ENCODE measurements at regions not wholly inside any gene's neighbourhood (a gene's known extent, or its start where the extent isn't known, plus 50 kb on each side); places are given as distances from the start of the nearest gene placed in this dataset.
"Not testable (repeated sequence)": the region's sequence is repeated elsewhere in the genome, so short reads cannot be mapped to it uniquely, and the experiment has no call there.

DNA sequence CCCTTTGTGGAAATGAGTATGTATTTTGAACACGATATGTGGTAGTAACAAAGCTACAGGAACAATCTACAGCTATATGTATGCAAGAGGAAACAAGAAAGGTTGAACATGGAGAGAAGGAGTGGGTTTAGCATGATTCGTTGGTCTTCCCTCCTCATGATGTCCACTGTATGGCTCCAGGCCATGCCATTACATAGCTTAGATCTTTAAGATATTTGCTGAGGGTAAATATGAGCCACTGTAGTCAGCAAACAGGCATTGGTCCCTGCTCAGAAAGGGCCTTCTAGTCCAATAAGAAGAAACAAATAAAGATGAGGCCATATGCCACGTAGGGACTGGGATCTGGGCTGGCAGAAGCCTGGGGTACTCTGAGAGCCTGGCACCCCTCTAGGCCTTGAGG is 543.2 kb upstream of the SGCD start:
- no peak for DNase-seq

- no peak for DNase-seq
These were observed 540.9 kb upstream of the SGCD start for GRCh38 chr5:155786108-155786507.

GRCh38 chr5:155792873-155793272 is 534.1 kb upstream of the SGCD start:
- DNase-seq, result no peak

- DNase-seq, result no peak
These were observed 532.2 kb upstream of the SGCD start for GRCh38 chr5:155794795-155795194.

DNA sequence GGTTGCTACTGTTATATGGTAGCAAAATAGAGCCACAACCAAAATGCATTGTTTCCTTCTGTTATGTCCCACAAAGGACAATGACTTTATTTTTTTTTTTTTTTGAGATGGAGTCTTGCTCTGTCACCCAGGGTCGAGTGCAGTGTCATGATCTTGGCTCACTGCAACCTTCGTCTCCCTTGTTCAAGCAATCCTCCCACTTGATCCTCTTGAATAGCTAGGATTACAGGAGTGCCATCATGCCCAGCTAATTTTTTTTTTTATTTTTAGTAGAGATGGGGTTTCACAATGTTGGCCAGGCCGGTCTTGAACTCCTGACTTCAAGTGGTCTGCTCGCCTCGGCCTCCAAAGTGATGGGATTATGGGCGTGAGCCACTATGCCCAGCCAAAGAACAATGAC is 527.7 kb upstream of the SGCD start:
- DNase-seq, result no peak

DNA sequence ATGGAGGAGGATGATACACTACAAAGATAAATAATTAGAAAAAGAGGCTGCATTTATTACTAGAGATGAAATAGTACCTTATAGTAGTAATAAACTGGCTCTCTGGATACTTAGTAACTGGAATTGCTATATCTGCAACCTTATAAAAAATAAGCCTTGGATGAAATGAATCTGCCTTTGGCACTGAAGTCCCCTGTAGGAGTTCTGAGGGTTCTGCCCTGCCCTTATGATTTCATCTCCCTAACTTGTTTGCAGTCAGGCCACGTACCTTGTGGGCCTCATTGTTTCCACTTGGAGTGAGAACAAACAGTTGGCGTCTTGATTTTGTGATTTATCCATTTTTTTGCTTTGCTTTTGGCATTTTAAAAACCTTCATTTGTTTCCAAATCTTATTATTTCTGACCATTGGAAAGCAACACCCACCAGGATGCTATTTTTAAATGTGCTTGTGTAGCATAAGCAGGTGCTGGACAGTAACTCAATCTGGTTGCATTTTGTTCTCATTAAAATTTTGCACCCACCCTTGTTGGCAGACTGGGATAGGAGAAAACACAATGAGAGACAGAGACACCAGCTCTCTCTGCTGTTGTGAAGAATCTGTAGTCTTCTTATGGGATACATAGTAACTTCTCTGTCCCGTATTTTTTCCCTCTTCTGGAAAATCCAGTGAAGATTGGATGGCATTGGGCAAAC is 518.9 kb upstream of the SGCD start:
- no peak for DNase-seq

DNA sequence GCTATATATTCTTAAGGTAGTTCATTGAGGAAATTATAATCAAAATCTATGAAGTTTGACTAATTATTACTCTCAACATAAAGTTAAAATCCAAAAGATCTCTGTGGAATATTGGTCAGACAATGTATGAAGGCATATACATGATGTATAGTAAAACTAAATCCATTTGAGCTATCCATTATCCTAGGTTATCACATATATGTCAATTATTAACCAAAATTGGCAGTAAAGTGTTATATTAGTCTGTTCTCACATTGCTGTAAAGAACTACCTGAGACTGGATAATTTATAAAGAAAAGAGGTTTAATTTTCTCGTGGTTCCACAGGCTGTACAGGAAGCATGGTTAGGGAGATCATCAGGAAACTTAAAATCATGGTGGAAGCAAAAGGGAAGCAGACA is 511.7 kb upstream of the SGCD start:
- DNase-seq, result no peak

- no peak for DNase-seq
These were observed 504.8 kb upstream of the SGCD start for GRCh38 chr5:155822177-155822576.

DNA sequence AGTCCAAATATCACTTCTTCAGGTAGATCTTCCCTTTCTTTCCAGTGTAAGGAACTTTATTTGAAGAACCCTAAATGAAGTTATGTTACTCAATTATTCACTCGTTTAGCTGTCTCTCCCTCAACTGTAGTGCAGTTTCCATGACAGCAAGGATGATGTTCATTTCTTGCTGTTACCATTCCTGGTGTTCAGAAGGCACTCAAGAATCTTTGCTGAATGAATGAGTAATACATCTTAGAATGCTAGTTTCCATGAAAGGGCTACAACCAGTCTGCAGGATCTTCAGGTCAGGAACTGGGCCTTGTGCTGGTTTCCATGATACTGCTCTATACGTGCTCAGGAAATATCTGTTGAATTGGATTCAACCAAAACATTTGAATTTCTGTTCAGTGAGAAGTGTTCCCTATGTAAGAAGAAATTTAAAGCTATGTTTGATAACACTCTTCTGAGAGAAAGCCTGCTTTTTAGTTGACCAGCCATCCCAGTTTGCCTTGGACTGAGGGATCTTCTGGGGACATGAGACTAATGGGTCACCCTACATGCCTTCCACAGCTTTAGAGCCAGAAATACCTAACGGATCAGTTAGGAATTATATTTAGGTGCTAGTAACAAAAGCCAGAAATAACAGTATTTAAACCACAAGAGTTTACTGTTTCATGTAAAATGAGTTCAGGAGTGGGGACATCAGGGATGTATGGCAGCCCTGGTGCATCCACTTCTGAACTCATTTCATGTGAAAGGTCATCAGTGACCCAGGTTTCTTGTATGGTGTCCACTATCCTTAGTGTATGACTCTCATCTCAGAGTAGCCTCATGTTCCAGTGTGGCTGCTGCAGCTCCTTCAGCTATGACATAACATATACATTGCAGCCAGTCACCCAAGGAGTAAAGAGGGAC is 500.1 kb upstream of the SGCD start:
- DNase-seq, result no peak

- DNase-seq, result not testable (repeated sequence)
These were observed 499.5 kb upstream of the SGCD start for GRCh38 chr5:155827508-155827815.

- no peak for DNase-seq
These were observed 499.0 kb upstream of the SGCD start for GRCh38 chr5:155827949-155828348.

DNA sequence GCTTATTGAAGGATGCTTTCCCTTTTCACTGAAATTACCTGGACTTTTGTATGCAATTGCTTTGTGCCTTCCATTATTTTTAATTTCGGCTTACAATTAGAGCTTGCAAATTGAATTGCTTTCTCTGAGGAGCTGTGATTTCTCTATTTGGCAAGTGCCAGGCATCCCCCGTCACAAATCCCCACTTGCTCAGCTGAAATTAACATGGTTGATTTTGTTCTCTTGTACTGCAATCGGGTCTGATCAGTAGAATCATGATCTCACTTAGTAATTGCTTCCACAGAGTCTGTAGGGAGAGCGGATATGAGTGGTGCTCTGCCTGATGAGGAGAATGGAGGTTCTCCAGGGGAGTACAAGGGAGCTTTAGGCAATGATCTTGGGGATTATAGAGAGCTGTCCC is 495.5 kb upstream of the SGCD start:
- DNase-seq, result no peak

DNA sequence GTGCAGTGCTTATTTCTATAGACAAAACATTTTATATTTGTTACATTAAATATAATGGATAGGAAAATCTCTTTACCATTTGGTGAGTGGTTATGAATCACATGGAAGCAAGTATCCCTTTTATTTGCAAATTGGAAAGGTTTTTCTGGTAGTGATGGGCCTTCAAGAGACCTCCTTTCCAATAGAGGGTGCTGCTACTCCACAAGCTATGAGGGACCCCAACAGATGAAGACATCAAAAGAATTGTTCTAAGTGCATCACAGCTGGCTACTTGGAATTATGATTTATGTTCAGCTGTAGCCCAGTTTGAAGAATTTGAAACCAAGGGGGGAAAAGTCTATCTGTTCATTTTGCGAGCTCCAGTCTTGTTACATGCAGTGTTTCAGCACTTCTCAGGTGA is 493.7 kb upstream of the SGCD start:
- DNase-seq, result no peak

- DNase-seq, result no peak
These were observed 492.5 kb upstream of the SGCD start for GRCh38 chr5:155834271-155834975.

DNA sequence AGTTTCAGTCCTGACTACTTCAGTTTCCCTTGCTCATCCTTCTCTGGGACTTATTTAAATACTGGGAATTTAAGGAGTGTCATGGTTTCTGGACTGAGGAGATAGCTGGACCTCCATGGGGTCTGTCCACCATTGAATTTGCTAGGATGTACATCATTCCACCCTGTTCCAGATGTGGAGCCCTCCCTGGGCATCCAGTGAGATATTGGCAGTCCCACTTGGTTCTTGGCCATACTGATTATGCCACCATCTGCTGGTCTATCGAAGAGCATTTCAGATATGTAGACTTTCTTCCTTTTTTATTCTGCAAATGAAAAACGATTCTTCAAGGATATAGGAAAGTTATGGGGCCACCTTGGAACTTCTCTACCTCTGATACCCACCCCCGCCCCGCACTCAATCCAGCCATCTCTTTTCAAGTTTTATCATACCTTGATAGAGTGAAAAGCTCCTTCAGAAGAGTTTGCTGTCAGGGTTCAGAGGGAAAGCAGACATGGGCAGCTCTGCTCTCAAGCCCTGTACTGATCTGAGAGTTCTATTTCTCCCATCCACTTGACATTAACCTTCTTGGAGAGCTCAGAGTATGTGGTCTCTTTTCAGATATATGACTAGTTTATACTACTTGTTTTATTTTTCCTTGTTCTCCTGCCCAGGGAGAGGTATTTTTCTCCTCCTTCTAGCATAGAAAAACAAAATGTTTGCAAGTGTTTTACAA is 490.7 kb upstream of the SGCD start:
- no peak for DNase-seq

DNA sequence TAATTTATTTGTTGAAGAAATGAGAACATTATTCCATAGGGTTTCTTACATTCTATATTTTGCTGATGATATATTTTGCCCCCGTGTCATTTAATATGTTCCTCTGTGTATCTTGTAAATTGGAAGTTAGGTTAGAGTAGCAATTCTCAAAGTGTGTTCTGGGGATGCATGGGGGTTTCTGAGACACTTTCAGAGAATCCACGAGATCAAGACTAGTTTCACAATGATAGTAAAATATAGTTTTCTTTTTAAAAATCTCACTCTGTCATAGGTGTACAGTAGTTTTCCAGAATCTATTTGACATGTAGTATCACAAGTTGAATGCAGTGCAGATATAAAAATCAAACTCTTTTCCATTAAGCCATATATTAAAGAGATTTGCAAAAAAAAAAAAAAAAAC is 488.6 kb upstream of the SGCD start:
- DNase-seq, result no peak

- DNase-seq, result no peak
These were observed 487.5 kb upstream of the SGCD start for GRCh38 chr5:155839251-155840037.

DNA sequence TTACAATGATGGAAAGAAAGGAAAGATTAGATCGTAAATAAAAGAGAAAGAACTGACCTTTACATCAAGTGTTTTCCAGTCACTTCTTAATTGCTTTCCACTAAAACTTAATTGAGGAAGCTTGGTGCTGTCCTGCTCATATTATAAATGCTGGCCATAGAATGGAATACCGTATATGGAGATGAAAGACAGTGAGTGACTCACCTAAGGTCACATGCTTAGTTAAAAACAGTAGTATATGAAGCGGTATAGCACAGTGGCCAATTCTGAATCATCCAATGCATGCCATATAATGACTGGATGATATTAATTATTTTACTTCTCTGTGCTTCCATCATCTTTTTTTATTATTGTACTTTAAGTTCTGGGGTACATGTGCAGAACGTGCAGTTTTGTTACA is 482.4 kb upstream of the SGCD start:
- DNase-seq, result no peak

DNA sequence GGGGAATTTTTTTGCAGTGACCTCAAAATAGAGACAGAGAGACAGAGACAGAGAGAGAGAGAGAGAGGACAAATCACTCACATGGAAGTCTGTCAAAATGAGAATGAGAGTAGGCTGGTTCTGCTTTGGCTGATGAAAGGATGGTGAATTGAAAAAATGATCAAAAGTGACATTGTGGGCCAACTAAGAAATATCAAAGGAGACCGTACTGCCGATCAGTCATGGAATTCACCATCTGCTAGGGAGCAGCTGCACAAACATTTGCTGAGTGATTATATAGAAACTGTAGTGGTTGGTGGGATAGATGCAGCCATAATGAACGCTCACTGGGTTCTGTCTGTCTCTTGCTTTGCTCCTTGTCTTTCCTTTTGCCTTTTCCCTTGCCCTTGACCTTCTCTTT is 476.6 kb upstream of the SGCD start:
- DNase-seq, result no peak

DNA sequence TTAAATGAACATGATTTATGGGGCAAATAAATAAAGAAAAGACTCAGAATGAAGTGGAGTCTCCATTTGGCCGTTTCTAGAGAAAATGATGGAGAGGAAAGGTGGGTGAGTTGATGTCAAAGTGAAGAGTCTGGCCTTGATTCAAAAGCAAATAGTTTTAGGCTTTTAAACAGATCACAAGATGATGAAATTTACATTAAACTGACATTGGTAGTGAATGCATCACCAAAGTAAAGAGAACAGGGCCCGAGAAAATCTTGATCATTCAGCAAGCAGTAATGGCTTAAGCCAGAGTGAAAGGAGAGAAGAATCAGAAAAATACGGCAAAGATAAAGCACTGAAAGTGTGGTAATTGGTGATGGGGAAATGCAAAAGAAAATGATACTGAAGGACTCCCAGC is 460.0 kb upstream of the SGCD start:
- DNase-seq, result no peak

DNA sequence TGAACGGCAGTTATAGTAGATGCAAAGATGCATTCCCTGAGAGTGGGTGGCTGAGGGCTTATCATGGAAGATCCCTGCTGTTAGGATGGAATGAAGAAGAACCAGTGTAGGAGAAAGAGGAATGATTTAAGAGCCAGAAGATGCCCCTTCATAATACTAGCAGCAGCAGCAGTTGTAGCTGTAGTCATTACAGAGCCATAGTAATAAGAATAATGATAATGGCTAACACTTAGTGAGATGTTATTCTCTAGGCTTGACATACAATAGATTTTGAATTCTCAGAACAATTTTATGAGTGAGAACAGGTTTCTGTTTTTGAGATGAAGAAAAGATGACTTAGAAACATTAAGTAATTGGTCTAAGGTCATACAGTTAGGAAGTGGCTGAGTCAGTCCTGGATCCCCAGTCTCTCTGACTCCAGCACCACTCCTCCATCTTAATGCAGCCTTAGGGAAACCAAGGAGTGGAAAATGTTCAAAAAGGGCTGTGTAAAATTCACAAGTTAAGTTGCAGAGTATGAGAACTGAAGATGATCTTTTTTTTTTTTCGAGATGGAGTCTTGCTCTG is 459.4 kb upstream of the SGCD start:
- DNase-seq, result no peak

DNA sequence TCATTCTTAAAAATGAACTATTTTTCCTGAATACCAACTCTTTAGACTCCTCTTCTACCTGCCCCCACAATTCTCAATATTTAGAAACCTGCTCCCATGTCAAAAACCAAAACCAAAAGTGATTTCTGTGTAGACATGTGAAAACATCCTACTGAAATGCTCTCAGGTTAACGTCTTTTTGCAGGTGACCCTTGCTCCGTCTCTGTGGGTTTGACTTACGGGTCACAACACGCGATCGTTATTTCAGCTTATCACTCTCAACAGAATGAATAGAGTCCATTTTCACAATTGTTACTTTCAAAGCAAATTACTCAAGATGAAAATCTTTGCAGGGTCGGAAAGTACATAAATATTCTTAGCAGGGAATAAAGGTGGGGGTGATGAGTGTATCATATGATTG is 456.3 kb upstream of the SGCD start:
- no peak for DNase-seq

All from activated CD8-positive, alpha-beta memory T cell treated with anti-CD3 and anti-CD28 coated beads for 24 hours (primary cell).